B cell (primary cell): ENCODE measurements at regions not wholly inside any gene's neighbourhood (a gene's known extent, or its start where the extent isn't known, plus 50 kb on each side); places are given as distances from the start of the nearest gene placed in this dataset.

Experiments
- ATAC-seq: fragments of 200-7000 bp; cut with Tn5 transposase; one replicate; pipeline ENCODE4 v1.10.0; 2021; ENCODE audit warnings: low read depth, mild to moderate bottlenecking, moderate number of reproducible peaks, moderate library complexity
- CTCF ChIA-PET: fragments of 350-600 bp; sonication (Branson Sonifier 250); formaldehyde crosslinking; loops from one replicate; lab custom pipeline; 2021; ENCODE audit warnings: antibody characterized with exemption, inconsistent platforms; lab: Charles Lee
- POLR2A ChIA-PET: fragments of 350-600 bp; sonication (Branson Sonifier 250); formaldehyde crosslinking; loops from one replicate; lab custom pipeline; 2021; ENCODE audit warnings: antibody characterized with exemption; lab: Charles Lee
- DNase-seq: peaks from one replicate; pipeline ENCODE4 v3.0.0; 2013
- H2AFZ ChIP-seq: 2 replicates; pipeline ENCODE4 v1.6.1; 2012; ENCODE audit warnings: mild to moderate bottlenecking, low read depth, low read length; ENCODE audit not compliant: insufficient read depth, poor library complexity, severe bottlenecking
- H3K27ac ChIP-seq, 2 donors: 1 replicate in 1 of 2; 2 replicates in 1 of 2; pipeline ENCODE4 v1.5.1; 2012 to 2013; ENCODE audit warnings: low read length in 2 of 2, mild to moderate bottlenecking in 2 of 2, moderate library complexity in 1 of 2
- H3K27me3 ChIP-seq, 4 experiments: fragments of 200-600 bp in 1 of 4; sonication (generic) in 1 of 4; replicated peaks in 1 of 4; 1 replicate in 2 of 4; 2 replicates in 2 of 4; pipeline versions ENCODE4 v1.6.1 to v1.7.0; 2013 to 2016; ENCODE audit warnings: low read length in 3 of 4, mild to moderate bottlenecking in 2 of 4, mixed read lengths in 1 of 4, moderate library complexity in 1 of 4; ENCODE audit not compliant: insufficient read depth in 4 of 4, control insufficient read depth in 3 of 4; ENCODE audit errors: control extremely low read depth in 1 of 4
- H3K36me3 ChIP-seq, 2 experiments: replicated peaks in 1 of 2; 1 replicate in 1 of 2; 2 replicates in 1 of 2; pipeline versions ENCODE4 v1.6.1 to v1.7.1; 2013; ENCODE audit warnings: low read length in 1 of 2; ENCODE audit not compliant: insufficient read depth in 2 of 2, control insufficient read depth in 1 of 2; ENCODE audit errors: control extremely low read depth in 1 of 2, extremely low read depth in 1 of 2
- H3K4me1 ChIP-seq, 2 donors: fragments of 200-600 bp in 1 of 2; sonication (generic) in 1 of 2; 1 replicate in 1 of 2; 2 replicates in 1 of 2; pipeline versions ENCODE4 v1.5.1 to v1.6.1; 2013 to 2017; ENCODE audit warnings: low read length in 2 of 2; ENCODE audit not compliant: control insufficient read depth in 2 of 2, insufficient read depth in 2 of 2
- H3K4me2 ChIP-seq: replicated peaks from 2 replicates; pipeline ENCODE3; 2012; ENCODE audit warnings: mild to moderate bottlenecking, low read depth, low read length; ENCODE audit not compliant: poor library complexity, severe bottlenecking
- H3K4me3 ChIP-seq, 5 experiments: fragments of 200-600 bp in 1 of 5; sonication (generic) in 1 of 5; 1 replicate in 3 of 5; 2 replicates in 2 of 5; pipeline versions ENCODE4 v1.5.1 to v1.7.0; 2011 to 2016; ENCODE audit warnings: low read length in 4 of 5, mild to moderate bottlenecking in 4 of 5, low read depth in 2 of 5, control low read depth in 1 of 5, moderate library complexity in 1 of 5; ENCODE audit not compliant: insufficient read depth in 1 of 5; ENCODE audit errors: control extremely low read depth in 1 of 5, extremely low read depth in 1 of 5
- H3K79me2 ChIP-seq: fragments of 200-600 bp; sonication (generic); one replicate; pipeline ENCODE4 v1.6.0; 2016; ENCODE audit warnings: low read length; ENCODE audit not compliant: control insufficient read depth, insufficient read depth
- H3K9ac ChIP-seq: fragments of 200-600 bp; sonication (generic); 2 replicates; pipeline ENCODE4 v1.6.1; 2017; ENCODE audit warnings: mild to moderate bottlenecking, low read length, moderate library complexity
- H3K9me3 ChIP-seq, 3 donors: one replicate each; pipeline versions ENCODE4 v1.6.1 to v1.7.1; 2013; ENCODE audit warnings: low read length in 2 of 3; ENCODE audit not compliant: control insufficient read depth in 2 of 3, insufficient read depth in 1 of 3; ENCODE audit errors: control extremely low read depth in 1 of 3
- H4K20me1 ChIP-seq: 2 replicates; pipeline ENCODE4 v1.6.0; 2012; ENCODE audit warnings: mild to moderate bottlenecking, low read length; ENCODE audit not compliant: insufficient read depth, control insufficient read depth, poor library complexity, severe bottlenecking
- H3K27ac Mint-ChIP-seq: one replicate; pipeline ENCODE4 v1.8.0; 2021; ENCODE audit warnings: mixed read lengths
- H3K27me3 Mint-ChIP-seq: one replicate; pipeline ENCODE4 v1.8.0; 2021; ENCODE audit warnings: mixed read lengths
- H3K4me1 Mint-ChIP-seq: one replicate; pipeline ENCODE4 v1.8.0; 2021; ENCODE audit warnings: mixed read lengths
- H3K4me3 Mint-ChIP-seq: one replicate; pipeline ENCODE4 v1.8.0; 2021; ENCODE audit warnings: mixed read lengths
- H3K9me3 Mint-ChIP-seq: one replicate; pipeline ENCODE4 v1.8.0; 2022; ENCODE audit warnings: mixed read lengths; ENCODE audit not compliant: insufficient read depth
- CTCF ChIP-seq: fragments of 200-600 bp; IDR thresholded peaks from one replicate; pipeline ENCODE4 v1.8.0; 2022; ENCODE audit warnings: antibody characterized with exemption, mild to moderate bottlenecking
- EZH2 ChIP-seq: IDR thresholded peaks from 2 replicates; pipeline ENCODE4 v1.6.1; 2012; ENCODE audit warnings: borderline replicate concordance, low read depth, mild to moderate bottlenecking, moderate library complexity, low read length; ENCODE audit not compliant: insufficient read depth, poor library complexity, severe bottlenecking
- WGBS: methylation state at CpG from one replicate; pipeline ENCODE4 v1.1.5; 2013; ENCODE audit warnings: missing lambda C conversion rate; ENCODE audit not compliant: insufficient coverage; 5-methylcytosine and 5-hydroxymethylcytosine counted together
- intact Hi-C: fragments of 100-400 bp; cut with micrococcal nuclease; formaldehyde crosslinking; loops from one replicate; pipeline ENCODE4 v1.10.0; 2022

- Mint-ChIP-seq H3K9me3 (no peaks in the 10 kb centered on the region), H3K27me3 (peaks cover 15% of the 10 kb centered on the region), H3K4me3 (no peak overlapping the region), H3K4me1 (no peaks in the 10 kb centered on the region), H3K27ac (no peak overlapping the region)
- intact Hi-C loops = no loop called here
- ATAC-seq (no peak), DNase-seq (no peak)
- Histone ChIP-seq H3K79me2 (no peaks in the 10 kb centered on the region), H3K4me3 (no peak overlapping the region), H4K20me1 (no peaks in the 10 kb centered on the region), H3K9ac (no peak overlapping the region), H3K36me3 (no peaks in the 10 kb centered on the region), H3K4me2 (no peak overlapping the region), H2AFZ (no peak overlapping the region), H3K27me3 (peaks cover 0 to 14% (median 2%) of the 10 kb centered on the region in 4 experiments), H3K4me1 (no peaks in the 10 kb centered on the region), H3K9me3 (peaks cover 0 to 17% (median 5%) of the 10 kb centered on the region in 3 donors), H3K27ac (no peak overlapping the region)
- CTCF ChIA-PET = no interaction called here
- WGBS = 94% methylated on average over 33 of the region's 37 CpGs
- POLR2A ChIA-PET = no interaction called here
- TF ChIP-seq EZH2 (no peak), CTCF (no peak)
These were observed 303.9 kb downstream of the C16orf95 start for GRCh38 chr16:87012954-87013938.

GRCh38 chr16:87014112-87014511 lies 303.1 kb downstream of the C16orf95 start:
- ATAC-seq = no peak
- H4K20me1 ChIP-seq = no peaks in the 10 kb centered on the region
- no peak overlapping the region for H2AFZ ChIP-seq
- no peaks in the 10 kb centered on the region for H3K4me1 ChIP-seq
- peaks cover 0 to 16% (median 2%) of the 10 kb centered on the region in 4 experiments for H3K27me3 ChIP-seq
- peaks cover 0 to 8% (median 3%) of the 10 kb centered on the region in 3 donors for H3K9me3 ChIP-seq
- H3K4me3 ChIP-seq = no peak overlapping the region
- no peak overlapping the region for H3K4me2 ChIP-seq
- Mint-ChIP-seq H3K4me1 (no peaks in the 10 kb centered on the region), H3K27me3 (peaks cover 19% of the 10 kb centered on the region), H3K4me3 (no peak overlapping the region), H3K9me3 (no peaks in the 10 kb centered on the region), H3K27ac (no peak overlapping the region)
- no peaks in the 10 kb centered on the region for H3K79me2 ChIP-seq
- H3K27ac ChIP-seq = no peak overlapping the region
- H3K9ac ChIP-seq = no peak overlapping the region
- POLR2A ChIA-PET = no interaction called here
- 96% methylated on average over 1 of the region's 1 CpG for WGBS
- intact Hi-C loops = no loop called here
- CTCF ChIA-PET = no interaction called here
- DNase-seq = no peak
- no peaks in the 10 kb centered on the region for H3K36me3 ChIP-seq
- no peak for TF ChIP-seq EZH2
- no peak for TF ChIP-seq CTCF
